ENCODE measurements at regions not wholly inside any gene's neighbourhood (a gene's known extent, or its start where the extent isn't known, plus 50 kb on each side); places are given as distances from the start of the nearest gene placed in this dataset.
"Not testable (repeated sequence)": the region's sequence is repeated elsewhere in the genome, so short reads cannot be mapped to it uniquely, and the experiment has no call there.

DNA sequence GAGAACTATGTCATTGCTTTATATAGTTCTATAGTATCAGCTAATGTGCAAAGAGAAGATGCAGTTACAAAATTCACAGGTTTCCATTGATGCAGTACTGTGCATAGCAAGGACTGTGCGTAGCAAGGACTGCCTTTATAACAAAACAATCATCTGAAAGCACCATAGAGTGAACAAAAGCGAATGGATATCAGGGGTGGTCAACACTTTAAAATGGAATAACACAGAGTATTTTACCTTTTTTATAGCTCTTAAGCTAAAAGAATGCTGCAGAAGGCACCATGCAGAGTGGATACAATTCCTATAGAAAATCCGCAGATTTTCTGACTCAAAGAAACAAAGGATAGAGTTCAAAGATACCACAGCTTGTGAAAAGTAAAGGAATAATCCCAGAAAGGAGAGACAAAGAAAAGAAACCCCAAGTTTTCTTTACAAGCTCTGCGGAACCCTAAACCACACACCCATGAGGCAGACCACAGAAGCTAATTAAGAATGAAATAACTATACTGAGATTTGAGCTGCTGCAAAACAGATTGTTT, 229.9 kb upstream of the DTNA start:
- no peak for DNase-seq (ENCODE audit: low spot score)

DNA sequence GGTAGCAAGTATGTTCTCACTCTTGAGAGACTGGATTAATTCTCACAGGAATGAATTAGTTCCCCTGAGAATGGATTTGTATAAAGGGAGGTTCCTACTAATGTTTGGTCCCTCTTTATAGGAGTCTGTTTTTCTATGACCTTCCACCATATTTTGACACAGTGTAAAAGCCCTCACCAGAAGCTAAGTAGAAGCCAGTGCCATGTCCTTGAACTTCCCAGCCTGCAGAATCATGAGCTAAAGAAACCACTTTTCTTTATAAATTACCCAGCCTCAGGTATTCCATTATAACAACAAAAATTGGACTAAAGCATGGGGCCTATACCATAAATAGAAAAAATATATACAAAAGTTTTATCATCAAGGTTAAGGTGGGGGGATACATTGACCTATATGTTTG, 227.9 kb upstream of the DTNA start:
- no peak for DNase-seq (ENCODE audit: low spot score)

DNA sequence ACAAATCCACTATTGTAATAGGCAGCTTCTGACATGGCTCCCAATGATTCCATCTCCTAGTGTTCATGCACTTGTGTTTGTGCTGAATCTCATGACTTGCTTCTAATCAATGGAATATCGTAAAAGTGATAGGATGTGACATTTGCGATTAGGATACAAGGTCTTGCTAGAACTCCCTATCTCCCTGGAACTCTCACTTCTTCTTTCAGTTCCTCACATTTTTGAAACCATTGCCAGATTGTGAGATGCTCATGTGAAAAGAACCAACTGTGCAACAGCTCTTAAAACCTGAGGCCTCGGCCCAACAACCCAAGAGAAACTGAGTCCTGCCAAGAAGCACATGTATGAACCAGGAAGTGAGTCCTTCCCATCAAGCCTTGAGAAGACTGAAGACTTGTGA, 226.9 kb upstream of the DTNA start:
- DNase-seq (ENCODE audit: low spot score), result no peak

DNA sequence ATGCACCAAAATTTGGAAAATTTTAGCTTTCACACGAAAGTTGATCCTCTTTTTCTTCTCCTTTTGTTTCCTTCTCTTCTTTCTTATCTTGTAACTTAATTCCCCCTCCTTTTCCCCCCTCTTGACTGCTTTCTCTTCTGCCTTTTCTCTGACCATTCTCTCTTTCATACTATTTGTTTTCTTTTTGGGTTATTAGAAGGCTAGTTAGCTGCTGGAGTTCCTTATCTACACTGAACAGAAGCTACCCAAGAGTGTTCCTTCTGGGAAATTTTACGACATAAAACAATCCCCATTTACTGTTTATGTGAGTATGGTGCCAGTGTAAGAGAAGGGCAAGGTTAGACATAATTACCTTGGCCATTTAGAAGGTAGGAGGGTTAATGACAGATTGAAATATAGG, 218.4 kb upstream of the DTNA start:
- DNase-seq (ENCODE audit: low spot score), result no peak

DNA sequence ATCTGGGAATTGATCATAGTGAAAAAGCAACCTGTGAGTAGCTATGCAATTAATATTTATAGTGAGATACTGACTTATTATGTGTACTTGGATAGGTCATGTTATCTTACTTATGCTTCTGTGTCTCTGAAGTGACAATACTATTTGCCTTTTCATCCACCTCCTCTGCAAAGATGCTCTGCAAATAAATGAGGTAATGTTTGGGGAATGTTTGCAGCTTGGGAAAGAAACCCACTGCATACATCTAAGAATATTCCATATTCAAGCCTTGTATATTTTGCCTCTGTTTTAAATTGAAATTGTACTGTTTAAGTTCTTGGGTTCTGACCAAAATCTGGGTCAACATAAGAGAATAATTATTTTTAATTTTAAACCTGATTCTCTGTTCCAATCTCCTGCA, 217.4 kb upstream of the DTNA start:
- DNase-seq (ENCODE audit: low spot score), result peak; percentile 61

DNA sequence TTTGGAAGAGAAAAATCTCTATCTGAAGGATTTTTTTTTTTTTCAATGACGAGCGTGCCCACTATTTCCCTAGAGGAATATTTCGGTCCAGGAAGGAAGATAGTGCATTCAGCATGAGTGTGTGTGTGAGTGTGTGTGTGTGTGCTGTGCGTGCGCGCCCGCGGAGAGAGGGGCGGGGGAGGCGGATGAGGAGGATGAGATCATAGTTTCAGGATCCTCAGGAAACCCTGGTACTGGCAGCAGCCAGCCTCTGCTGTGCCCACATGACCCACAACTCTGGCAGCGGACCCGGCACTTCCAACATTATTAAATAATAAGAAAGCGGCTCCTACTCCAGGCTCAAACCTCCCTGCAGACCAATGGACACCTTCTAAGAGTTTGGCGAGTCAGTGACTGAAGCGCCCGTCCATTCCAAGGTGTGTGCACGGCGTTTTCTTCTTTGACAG, 217.0 kb upstream of the DTNA start:
- DNase-seq (ENCODE audit: low spot score), result peak; percentile 95

DNA sequence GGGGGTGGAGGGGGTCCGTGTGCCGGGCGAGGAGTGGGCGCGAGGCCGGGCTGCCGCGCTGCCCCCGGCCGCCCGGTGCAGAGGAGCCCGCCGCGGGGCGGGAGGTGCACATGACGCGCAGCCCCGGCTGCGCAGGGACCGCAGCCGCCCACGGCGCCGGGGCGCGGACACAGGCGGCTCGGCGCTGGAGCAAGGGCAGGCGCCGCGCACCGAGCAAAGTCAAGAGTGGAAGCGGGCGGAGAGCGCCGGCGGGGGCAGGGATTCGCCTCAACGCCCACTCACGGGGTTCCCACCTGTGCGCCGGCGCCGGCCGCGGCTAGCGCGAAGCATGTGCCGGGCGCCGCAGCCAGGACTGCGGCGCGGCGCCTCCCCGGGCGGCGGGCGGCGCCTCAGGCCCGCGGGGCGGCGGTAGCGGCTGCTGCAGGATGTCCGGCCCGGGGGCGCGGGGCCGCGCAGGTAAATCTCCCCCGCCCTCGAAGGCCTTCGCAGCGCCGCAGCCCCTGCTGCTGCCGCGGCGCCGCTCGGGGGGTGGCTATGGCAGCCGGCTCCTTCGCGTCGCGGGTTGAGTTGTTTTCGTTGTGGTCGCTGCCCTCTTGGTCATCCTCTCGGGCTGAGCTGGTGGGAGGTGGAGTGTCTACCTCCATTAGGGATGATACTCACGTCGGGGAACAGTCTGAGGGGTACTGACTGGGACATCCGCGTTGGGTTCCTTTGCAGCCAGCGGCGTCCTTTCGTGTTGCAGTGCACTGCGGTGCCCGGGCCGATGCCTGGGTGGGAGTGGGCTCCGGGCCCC, 216.3 kb upstream of the DTNA start:
- peak; percentile 71 for DNase-seq (ENCODE audit: low spot score)

DNA sequence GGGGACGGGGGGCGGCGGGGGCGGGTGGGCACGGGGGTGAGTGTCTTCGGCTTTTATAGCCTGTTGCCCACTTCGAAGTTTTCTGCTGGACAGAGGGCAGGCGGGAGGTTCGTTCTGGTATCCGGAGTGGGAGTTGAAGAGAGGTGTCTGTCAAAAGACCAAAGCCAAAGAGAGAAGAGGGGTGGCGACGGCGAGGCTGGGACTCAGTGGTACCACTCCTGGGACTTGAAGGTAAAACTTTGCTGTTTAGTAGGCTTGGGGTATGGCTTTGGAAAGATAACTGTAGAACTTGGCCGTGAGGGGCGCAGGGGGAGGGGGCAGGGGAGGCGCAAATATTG, 215.8 kb upstream of the DTNA start:
- DNase-seq (ENCODE audit: low spot score), result peak; percentile 27

DNA sequence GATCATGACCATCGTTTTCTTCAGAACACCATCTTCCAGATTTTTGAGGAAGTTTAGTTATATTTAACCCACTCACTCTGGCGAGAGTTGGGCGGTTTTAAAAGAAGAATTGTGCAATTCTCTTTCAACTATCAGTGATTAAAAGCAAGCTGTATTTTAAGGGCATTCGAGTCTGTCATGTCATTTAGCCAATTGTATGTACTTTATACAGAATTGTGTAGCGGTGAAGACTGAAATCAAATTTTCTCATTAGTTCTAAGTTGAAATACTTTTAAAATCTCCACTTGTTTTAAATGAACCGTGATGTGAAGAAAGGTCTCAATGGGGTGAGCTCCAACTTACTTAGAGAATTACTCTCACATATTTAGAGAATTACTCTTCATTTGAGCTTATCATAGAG, 214.6 kb upstream of the DTNA start:
- no peak for DNase-seq (ENCODE audit: low spot score)

DNA sequence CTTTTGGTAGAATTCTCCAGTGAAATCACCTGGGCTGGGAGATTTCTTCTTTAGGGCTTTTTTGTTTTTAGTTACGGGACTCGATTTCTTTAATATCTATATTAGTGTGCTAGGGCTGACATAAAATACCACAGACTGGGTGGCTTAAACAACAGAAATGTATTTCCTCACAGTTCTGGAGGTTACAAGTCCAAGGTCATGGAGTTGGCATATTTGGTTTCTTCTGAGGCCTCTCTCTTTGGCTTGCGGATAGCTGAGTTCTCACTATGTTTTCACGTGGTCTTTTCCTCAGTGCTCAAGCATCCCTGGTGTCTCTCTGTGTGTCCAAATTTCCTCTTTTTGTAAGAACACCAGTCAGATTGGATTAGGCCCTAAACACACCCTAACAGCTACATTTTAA, 208.5 kb upstream of the DTNA start:
- DNase-seq (ENCODE audit: low spot score), result no peak

DNA sequence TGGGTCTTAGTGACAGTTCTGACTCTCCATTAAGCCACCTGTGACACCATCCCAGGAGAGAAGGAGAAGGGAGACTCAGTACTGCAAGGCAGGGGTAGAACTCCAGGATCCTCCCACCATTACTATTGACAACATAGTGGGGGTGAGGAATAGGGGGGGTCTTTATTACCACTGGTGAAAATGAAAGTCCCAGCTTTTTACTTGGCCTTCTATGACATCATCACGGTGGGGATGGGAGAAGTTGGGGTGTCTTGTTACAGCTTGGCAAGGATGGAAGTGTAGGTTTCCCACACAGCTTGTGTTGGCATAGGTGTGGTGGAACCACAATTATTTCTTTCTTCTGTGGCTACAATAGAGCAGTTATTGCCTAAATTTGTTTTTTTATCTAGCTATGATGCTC, 203.9 kb upstream of the DTNA start:
- no peak for DNase-seq (ENCODE audit: low spot score)

DNA sequence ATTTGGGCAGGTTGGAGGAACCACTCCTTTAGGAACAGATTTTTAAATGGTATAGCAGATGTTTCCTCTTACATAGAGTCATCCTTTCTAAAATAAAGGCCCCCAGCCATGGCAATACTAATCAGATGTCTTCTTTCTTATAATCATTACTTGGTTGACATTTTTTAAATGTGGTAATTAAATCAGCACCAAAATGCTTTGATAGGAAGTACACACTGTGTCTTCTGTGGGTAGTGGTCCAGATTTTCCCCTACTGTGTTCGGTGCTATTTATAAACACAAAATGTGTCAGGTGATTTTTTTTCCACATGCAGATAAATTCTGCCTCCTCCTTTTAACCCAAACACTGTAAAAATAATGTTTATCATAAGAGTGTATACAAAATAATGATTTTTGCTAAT, 200.9 kb upstream of the DTNA start:
- no peak for DNase-seq (ENCODE audit: low spot score)

DNA sequence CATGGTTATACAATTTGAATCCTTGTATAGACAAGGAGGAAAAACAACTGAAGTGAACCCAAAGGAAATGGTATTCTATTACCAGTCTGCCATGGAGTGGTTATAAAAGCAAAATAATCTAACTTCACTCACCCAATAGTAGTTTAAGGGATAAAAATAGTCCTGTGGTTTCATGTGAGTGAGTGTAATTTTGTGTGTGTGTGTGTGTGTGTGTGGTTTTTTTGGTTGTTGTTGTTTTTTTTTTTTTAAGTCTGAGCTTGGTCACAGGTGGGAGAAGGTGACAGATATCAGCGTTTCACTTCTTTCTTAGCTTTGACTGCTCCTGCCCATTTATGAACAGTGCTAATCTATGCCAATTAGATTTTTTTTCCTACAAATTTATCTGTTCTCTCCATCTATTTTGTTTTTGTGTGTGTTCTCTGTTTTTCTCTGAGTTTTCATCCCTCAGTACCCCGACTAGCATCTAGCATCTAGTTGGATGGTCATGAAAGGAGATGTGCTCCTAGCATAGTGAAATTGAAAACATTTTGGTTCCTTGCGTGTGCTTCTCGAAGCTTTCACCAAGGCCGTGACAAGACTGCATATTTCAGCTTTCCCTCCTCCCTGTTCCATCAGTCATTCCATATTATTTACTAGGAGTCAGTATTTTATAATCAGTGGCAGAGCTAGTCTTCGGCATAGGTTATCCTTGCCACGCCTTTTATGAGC, 200.1 kb upstream of the DTNA start:
- DNase-seq (ENCODE audit: low spot score), result no peak

DNA sequence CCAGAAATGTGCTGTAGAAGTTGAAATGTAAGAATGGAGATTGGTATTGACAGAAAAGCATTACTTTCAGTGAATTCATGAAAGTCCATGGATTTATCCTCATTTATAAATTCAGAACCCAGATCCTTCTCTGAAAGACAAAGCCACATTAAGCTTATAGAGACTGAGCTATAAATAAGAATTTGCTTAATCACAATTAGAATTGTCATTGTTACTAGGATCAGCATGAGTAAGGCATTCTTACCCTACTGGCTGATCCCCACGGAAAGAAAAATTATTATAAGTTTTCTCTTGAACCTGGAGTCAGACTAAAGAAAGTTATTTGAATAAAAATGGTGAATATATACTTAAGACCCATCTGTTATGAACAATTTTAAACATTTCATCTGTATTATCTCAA, 199.2 kb upstream of the DTNA start:
- DNase-seq (ENCODE audit: low spot score), result peak; percentile 2

DNA sequence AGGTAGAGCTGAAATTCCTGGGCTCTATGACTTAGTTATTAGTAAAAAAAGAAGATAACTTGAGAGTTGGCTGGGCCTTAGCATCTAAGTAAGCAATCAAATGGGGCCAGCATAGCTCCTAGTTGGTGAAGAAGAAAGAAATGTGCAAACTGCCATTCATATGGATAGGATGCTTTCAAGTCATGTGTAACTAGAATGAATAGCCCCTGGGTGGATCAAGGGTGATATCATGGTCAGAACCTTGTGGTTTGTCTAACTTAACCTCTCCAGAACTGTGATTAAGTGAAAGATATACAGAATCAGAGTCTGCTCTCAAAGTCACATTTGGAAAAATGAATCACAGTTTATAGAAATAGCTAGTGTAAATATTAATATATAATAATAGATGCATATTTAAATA, 198.7 kb upstream of the DTNA start:
- DNase-seq (ENCODE audit: low spot score), result peak; percentile 88

DNA sequence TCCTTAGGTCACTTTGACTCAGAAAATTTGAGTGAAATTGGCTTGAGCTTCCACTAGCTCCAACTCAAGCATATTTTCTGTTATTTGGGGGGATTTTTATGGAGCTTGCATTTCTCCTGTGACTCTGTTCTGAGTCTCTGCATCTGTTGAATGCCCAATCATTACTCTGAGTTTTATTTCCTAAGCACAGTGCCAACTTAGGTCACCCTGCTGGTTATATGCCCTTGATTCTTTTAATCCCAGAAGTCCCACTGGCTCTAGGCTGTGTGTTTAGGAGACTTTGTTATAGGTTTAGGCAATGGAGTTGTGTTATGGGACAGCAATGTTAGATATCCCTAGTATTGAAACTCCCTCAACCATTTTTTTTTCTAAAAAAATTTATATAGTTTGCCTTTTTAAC, 198.2 kb upstream of the DTNA start:
- no peak for DNase-seq (ENCODE audit: low spot score)

DNA sequence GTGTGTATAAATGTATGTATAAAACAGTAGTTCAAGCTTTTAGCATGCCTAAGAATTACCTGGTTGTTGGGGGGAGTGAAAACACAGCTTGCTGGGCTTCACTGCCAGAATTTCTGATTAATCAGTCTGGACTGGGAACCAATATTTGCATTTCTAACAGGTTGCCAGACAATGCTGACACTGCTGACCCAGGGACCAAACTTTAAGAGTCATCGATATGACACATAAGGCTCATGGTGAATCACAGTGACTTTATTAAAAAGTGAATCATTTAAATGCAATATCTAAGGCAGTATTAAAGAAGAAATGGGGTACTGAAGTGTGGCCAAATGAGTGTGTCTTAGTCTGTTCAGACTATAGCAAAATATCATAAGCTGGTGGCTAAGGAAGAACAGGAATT, 195.9 kb upstream of the DTNA start:
- DNase-seq (ENCODE audit: low spot score), result peak; percentile 91

DNA sequence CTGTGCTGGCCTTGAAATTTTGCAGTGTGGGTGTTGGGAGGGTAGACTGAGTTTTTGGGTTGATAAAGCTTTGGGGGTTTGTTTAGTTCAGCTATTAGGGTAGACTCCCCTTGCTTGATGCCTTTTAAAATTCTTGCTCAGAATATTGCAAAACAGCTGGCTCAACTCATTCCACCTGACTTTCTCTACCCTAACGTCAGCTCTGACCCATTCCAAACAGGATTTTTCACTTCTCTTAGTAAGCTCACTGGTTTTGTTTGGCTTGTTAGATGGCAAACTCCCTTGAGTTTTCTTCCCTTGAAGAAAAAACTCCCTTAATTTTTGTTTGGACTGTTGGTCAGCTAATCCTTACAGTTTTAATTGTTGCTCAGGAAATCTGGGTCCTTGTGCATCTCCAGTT, 195.1 kb upstream of the DTNA start:
- no peak for DNase-seq (ENCODE audit: low spot score)

DNA sequence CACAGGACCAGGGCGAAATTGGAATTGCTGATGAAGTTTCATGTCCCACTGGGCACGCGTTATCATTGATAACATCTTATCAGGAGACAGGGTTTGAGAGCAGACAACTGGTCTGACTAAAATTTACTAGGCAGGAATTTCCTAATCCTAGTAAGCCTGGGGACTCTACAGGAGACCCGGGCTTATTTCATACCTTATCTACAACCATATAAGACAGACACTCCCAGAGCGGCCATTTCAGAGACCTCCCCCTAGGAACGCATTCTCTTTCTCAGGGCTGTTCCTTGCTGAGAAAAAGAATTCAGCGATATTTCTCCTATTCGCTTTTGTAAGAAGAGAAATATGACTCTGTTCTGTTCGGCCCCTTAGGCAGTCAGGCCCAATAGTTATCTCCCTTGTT, 193.7 kb upstream of the DTNA start:
- not testable (repeated sequence) for DNase-seq (ENCODE audit: low spot score)

DNA sequence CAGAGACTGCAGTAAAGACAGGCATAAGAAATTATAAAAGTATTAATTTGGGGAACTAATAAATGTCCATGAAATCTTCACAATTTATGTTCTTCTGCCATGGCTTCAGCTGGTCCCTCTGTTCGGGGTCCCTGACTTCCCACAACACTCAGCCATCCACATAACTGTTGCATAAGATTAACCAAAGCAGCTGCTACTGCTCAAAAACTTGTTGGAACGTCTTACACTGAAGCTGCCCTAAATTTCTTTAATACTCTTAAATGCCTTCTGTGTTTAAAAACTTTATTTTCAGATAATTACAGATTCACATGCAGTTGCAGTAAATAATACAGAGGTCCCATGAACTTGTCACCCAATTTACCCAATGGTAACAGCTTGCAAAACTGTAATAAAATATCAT, 193.1 kb upstream of the DTNA start:
- DNase-seq (ENCODE audit: low spot score), result not testable (repeated sequence)

DNA sequence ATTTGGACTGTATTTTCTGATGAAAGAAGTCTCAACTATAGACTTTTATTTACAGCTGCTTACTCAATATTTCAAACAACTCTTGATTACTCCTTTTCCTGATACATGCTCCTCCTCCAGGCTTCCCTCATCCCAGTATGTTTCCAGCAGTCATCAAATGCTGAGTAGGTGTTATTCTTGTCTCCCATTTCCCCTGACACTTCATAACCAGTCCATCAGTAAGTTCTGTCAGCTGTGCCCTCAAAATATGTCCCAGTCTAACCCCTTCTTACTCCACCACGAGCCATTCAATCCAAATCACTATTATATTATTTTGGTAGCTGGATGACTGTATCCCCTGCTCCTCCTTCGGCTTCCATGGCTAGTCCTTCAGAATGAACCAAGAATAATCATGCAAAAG, 189.1 kb upstream of the DTNA start:
- no peak for DNase-seq (ENCODE audit: low spot score)

DNA sequence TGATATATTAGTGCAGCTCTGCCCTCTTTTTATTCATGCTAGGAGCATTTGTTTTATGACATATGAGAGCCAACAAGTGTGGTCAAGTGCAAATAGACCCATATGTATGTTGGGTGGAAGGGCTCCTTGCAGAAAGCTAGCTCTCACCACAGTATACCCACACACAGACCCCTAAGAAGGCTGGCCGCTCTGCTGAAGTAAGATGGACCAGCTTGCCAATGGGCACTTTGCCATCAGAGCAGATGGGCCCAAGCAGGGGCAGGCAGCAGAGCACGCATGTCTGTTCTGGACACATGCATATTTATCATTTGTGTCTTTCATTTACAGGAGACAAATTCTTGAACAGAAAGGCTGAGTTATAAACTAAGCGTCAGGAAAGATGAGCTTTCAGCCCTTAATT, 187.5 kb upstream of the DTNA start:
- DNase-seq (ENCODE audit: low spot score), result no peak

DNA sequence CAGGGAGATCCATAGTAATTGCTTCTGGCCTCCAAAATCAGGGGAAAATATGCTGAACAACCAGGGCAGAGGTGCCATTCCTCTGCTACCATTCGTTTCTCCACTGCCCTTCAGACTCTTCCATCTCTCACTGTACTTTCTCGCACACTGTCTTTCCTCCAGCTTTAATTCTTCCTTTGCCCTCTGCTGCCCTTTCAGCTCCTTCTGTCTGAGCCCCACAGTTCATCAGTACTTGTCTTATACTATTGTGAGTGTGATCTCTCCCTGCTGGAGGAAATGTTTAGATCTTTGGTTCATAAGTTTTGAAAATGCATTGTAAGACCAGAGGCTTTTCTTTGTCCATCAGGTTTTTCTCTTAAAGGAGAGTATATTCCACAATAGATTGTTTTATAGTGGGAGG, 184.9 kb upstream of the DTNA start:
- DNase-seq (ENCODE audit: low spot score), result no peak

DNA sequence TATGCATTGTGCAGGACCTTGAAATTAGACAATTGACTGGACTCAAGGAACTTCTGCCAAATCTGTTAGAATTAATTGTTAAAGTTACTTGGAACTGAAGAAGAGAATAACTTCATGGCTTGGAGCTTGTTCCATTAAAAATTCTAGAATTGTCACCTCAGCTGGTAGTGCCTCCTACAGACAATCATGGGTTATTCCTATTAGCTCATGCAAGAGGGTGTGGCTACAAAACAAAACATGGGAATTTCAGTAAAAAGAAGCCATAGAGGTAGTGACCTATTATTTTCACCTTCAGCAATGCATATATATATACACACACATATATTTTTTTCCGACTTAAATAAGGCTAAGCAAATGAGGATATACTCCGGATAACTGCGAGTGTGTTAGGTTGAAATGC, 181.9 kb upstream of the DTNA start:
- DNase-seq (ENCODE audit: low spot score), result no peak
